Epidermal melanocyte (primary cell): ENCODE measurements at regions not wholly inside any gene's neighbourhood (a gene's known extent, or its start where the extent isn't known, plus 50 kb on each side); places are given as distances from the start of the nearest gene placed in this dataset.

Experiments used
- DNase-seq: peaks from one replicate; pipeline ENCODE4 v3.0.0; 2011; ENCODE audit warnings: low spot score; ENCODE audit not compliant: insufficient read length

DNA sequence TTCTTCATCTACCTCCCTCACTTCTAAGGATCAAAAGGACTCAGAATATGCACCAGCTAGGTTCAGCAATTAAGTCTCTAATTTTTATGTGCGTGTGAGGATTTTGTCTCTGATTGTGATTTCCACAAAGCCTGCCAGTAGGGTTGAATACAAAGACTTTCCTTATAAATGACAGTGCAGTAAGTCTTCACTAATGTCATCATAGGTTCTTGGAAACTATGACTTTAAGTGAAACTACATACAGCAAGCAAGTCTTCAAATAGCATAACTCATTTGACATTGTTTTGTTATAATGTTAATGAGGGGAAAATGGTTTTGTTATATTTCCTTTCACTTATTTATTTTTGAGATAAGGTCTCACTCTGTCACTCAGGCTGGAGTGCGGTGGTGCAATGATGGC, 526.3 kb upstream of the DCC start:
- DNase-seq: no peak

DNA sequence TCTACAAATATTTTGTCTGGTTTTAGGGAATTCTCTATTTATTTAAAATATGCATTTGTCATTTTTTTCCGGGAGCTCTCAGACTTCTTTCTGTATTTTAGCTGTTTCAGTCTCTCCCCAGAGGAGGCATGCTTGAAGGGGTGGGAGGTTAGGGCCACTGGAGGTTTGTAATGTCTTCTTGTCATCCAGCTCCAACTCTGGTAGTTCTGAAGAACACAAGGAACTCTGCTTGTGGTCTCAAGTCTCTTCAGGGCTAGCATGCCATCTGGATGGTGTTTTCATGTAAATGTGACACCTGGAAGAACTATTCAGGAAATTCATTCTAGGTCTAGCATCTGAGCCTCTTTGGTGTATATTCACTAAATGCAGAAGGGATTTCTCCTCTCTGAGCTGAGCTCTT, 518.4 kb upstream of the DCC start:
- no peak for DNase-seq

DNA sequence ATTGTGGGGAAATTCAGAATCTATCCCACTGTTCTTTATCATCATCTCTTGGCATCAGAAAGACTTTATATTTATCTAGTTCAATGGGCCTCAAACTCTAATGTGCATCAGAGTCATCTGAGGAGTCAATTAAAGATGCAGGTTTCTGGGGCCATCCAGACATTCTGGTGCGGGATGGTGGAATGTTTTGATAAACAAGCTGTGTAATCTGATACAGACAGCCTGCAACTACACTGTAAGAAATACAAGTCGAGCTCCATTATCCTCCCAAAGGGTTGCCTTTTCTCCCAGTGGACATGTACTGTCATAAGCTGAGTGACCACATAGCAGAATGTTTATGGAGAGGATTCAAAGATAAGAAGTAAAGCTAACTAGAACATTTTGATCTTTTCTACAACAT, 515.3 kb upstream of the DCC start:
- no peak for DNase-seq

DNA sequence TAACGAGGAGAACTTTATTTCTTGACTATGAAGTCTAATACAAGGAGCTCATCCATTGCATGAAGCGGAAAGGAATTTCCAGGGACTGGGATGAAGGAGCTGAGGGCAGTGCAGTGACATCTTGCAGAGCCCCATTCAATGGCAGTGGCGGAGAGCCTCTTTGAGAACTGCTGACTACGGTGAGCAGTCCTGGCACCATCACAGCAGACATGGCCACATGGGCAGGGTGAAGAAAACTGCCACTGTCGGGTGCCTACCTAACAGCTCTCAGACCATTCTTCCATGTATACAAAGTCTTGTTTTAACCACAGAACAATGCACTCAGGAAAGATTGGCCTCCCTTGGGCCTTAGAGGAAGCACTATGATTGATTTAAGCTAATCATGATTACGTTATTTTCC, 506.1 kb upstream of the DCC start:
- no peak for DNase-seq

DNA sequence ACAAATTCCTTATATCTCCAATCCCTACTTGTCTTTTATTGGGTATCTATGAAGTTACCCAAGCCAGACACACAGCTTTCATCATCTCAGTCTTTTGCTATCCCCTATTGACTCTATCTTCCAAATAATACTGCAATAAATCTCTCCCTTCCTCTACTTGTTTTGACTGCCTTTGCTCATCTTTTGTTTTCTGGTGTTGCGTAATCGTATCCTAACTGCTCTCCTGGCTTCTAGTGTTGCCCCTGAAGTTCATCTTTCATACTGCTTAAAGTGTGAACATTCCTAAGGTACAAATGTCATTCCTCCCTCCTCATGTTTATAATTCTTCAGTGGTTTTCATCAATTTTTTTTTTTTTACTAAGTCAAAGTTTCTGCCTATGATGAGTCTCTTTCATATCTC, 491.3 kb upstream of the DCC start:
- no peak for DNase-seq

DNA sequence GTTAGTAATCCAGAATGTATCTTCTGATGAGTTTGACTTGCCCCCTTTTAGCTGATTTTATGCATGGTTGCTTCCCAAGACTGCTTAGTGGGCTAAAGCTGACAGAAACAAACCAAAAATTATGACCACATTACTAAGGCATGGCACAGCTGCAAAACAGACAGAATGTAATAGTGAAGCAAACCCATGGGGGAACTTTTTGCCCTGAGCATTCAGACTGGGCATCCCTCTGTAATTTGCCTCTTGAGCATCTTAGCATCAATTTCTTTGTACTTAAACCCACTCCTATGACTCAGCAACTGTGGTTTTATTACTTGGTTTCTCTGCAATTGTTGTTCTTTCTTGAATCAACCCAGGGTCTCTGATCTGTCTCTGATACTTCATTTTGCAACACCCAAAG, 487.3 kb upstream of the DCC start:
- DNase-seq: no peak

DNA sequence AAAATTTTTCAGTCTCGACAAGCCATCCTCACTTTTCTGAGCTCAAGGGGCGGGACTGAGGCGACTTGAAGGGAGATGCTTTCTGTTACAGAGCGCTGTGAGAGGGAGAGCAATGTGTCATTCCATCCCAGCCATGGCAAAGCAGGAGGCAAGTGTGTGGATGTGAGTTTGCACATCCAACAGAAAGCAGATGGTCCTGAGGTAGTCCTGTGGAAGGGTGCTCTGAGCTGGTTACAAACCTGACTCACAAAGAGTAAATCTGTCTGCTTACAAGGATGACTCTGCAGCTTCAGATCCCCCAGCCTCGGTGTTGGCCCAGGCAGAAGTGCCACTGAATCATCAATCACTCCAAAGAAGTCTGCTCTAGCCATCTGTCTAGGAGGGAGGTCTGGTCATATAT, 482.0 kb upstream of the DCC start:
- no peak for DNase-seq

DNA sequence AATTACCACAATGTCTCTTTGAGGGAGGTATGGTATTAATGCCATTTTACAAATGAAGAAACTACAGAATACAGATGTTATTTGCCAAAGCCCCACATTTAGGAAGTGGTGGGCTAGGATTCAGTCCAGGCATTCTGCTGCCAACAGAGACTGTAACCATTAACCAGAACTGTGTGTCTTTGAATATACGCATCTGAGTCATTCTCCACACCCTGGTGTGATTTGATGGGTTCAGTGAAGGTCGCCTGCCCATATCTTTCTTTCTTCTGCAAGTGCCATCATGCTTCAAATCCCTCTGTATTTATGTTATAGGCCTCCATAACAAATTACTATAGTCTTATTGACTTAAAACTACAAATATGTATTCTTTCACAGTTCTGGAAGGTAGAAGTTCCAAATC, 479.0 kb upstream of the DCC start:
- DNase-seq: no peak

DNA sequence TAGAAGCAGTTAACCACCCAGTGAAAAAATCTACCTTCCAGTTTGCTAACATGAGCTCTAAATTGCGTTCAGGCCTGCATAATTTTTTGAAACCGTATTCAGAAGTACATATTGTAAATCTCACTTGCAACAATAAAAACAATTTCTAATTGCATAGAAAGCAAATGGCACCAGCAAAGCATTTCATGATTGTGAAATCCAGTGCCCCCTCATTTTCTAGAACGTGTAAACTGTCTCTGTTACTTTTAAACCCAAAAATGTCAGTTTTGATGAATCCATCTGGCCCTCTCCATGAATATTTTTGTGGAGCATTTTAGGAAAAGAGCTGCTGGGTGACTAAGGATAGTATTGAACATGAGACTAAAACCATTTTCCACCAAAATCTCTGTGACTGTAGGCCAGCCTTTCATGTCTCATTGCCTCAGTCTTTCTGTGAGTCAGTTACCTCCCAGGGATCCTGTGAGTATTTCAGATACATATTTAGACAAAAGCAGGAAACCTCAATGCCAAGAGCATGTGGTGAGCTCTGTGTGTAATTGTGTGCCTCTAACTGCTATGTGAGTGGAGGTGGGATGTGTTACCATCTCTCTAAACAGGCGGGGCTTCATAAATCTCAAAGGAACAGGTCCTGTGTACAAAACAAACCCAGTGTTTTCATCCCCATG, 477.8 kb upstream of the DCC start:
- DNase-seq: no peak

DNA sequence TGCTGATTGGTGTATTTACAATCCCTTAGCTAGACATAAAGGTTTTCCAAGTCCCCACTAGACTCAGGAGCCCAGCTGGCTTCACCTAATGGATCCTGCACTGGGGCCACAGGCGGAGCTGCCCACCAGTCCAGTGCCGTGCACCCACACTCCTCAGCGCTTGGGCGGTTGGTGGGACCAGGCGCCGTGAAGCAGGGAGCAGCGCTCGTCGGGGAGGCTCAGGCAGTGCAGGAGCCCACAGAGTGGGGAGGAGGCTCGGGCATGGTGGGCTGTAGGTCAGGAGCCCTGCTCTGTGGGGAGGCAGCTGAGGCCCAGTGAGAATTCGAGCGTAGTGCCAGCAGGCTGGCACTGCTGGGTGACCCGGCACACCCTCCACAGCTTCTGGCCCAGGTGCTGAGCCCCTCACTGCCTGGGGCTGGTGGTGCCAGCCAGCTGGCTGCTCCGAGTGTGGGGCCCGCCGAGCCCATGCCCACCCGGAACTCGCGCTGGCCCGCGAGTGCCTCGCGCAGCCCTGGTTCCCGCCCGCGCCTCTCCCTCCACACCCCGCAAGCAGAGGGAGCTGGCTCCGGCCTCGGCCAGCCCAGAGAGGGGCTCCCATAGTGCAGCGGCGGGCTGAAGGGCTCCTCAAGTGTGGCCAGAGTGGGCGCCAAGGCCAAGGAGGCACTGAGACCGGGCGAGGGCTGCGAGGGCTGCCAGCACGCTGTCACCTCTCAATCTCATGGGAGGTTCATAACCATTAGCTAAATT, 475.6 kb upstream of the DCC start:
- DNase-seq: no peak

DNA sequence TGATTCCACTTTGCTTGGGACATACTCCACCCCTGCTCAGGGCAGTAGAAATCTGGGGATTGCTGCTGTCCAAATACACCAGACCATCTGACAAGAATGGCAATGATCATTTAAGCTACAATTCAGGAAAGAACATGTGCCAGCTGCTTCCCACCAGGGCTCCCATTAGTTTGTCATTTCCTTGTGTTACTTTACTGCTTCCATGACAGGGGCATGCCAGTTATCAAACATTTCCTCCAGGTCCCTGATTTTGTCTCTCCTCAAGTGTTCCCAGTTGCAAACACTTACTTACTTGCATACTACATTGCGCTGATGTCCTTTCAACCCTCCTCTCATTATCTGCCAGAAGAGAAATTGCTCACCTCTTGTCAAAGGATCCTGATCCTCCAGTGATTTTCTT, 474.5 kb upstream of the DCC start:
- no peak for DNase-seq

DNA sequence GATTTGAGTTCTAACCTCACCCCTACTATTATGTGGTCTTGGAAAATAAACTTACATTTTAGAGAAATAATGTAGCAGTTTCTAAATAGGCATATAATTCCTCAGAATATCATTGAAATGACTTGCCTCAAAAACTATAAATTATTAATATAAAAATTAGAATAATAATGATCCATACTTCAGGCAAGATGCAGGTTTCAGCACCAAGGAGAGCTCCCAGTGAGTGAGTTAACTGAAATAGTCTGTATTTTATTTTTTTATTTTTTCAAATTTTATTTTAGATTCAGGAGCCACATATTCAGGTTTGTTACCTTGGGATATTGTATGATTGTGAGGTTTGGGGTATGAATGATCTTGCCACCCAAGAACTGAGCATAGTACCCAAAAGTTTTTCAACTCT, 472.2 kb upstream of the DCC start:
- no peak for DNase-seq

DNA sequence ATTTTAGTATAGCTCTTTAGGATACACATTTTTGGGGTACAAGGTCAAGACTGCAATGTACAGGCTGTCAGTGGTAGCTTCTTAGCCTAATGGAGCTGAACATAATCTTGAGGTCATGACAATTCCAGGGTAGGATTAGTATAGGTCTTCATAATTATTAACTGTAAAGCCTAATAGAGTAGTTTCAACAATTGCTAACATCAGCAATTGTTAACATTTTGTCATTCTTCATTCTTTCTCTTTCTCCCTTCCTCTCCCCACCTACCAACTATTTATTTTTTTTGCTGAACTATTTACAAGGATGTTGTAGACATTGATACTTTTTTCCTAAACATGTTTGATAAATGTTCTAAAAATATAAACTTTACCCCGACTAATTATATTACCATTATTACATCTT, 461.3 kb upstream of the DCC start:
- DNase-seq: no peak

DNA sequence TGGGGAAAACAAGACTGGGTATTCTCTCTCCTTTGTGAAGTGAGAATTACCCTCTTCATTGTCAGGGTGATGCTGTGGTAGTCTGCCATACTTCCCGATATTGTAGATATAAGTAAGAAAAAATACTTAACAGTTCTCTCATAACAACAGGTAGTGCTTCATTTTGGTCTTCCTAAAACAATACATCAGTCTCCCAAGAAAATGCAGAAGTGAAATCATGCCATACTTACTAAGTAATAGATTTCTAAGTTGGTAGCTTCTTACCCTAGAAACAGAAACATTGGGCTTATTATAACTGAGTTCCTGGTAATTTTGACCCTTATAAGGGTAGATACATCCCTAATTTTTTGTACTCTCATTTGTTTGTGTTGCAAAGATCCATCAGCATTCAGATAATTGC, 460.7 kb upstream of the DCC start:
- no peak for DNase-seq

DNA sequence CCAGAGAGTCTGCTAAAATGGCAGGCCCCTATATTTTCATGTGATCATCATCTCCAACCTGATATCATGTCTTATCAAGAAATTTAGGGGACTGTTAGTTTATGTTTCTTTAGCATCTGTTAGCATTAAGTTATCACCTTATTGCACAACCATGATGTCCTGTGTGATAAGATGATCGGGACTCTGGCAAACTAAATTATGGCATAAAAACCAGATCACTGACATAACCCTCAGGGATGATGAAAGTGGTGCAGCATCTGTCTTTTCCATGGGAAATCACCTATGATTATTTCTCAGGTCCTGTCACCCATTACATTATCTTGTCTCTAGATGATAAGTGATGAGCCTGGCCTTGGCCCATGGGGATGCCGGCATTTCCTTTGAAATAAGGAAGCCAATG, 458.6 kb upstream of the DCC start:
- DNase-seq: no peak

DNA sequence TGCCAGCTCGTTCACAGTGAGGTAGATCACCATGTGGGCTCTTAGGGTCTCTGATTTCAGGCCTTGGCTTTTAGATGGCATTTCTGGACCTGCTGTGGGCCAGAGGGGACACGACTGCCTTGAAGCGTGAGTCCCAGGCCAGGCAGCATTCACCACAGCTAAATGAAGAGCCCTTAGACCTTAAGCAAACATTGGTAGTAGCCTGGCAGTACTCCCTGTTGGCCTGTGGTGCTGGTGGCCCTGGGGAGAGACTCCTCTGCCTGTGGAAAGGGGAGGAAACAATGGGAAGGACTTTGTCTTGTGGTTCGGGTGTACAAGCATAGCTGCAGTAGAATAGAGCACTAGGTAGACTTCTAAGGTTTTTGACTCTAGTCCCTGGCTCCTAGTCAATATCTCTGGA, 456.0 kb upstream of the DCC start:
- DNase-seq: no peak

DNA sequence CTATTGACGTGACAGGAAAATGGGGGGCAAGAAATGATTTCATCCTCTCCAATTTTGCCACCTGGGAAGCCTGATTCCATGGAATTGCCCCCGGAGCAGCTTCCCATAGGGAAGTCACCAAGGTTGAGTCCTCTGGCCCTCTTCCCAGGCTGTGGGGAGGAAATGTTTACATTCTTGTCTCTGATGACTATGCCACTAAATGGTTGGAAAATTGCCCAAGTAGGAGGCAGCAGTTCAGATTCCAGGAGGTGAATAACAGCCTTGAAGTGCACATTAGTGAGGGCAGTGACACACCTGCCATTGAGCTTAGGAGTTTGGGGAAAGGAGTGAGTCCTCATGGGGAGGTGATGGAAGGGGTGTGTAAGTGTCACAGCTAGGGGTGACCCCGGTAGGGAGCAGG, 449.2 kb upstream of the DCC start:
- no peak for DNase-seq

DNA sequence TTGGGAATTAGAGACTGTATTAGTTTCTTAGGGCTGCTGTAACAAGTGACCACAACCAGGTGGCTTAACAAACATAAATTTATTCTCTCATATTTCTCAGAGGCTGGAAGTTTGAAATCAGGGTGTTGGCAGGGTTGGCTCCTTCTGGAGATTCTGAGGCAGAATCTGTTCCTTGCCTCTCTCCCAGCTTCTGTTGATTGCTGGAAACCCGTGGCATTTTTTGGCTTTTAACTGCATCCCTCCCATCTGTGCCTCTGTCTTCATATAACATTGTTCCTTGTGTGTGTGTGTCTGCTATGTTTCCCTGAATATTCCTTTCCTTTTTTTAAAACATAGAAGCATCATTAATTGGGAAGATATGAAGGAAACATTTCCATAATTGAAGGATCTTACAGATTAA, 448.1 kb upstream of the DCC start:
- DNase-seq: no peak

DNA sequence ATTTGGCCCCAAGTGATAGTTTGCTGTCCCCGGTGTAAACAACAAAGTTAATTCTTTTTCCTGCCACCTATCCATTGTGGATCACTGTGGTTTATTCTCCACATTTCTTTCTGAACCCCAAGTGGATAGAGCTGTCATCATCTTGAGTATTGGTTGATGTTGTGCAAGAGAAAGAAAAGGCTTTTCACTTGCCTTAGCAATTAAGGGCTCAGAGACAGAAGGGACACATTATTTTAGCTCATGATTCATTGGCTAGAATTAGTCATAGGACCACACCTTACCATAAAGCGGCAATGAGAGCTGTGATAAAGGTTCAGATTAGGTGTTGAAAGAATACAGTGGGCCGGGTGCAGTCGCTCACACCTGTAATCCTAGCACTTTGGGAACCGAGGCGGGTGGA, 442.1 kb upstream of the DCC start:
- DNase-seq: no peak

DNA sequence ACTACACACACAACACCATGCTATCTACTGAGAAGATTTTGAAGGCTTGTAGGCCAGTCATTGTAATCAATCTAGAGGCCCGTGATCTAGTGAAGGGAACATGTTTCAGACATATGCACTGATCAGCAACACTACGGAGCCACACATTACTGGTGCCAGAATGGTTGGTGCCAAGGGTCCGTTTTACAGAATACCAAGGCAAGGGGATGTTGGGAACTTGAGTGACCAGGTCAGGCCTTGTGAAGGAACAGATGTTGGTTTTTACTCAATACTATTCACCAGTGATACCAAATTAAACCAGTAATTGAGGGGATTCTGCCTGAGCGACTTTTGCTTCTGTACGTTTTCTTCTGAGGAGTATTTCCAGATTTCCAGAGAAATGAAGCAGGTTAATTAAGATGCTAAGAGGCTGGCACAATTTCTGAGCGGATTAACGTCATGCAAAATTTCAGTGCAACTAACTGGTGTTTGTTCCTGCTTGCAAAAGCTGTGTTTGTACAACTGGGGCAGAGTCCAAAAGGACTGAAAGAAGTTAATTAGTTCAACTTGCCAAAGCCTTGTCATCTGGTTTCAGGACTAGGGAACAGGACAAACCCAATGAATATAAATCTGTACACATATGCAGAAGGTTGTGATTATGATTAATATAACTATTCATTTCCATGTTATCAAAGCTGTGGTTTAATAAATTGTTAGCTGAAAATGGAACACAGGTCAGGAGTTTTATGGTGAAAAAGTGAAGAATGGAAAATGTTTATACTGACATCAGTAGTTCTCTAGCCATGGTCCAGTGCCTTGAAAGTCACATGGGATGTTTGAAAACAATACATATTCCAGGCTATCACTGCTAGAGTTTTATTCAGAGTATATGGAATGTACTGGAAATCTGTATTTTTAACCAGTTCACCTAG, 432.1 kb upstream of the DCC start:
- no peak for DNase-seq

DNA sequence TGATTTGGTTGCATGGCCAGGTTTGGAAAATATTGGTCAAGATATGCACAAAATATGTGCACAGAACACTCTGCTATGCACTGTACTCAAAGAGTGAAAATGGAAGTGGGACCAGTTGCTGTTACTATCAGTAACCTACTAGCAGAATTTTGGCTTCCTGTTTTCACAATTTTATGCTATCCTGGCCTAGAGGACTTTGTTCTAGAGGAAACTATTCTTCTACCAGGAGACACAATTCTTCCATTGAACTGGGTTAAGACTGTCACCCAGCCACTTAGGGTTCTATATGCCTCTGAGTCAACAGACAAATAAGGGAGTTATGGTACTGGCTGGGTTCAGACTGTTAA, 431.4 kb upstream of the DCC start:
- no peak for DNase-seq

DNA sequence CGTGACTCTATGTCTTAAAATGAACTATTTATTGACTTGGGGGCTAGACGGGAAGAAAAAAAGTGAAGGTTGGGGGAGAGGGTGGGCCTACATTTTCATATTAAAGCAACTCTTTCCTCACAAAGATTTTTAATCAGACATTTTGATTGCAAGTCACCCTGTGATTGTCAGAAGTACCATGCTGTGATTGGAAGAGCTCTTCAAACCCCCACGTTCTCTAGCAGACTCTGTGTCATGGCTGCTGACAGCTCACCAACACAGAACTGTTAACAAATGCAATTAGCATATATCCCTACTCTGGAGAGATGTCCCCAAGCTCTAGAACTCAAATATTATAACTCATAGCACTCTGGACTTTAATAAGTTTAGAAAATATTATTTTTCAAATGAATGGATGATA, 428.4 kb upstream of the DCC start:
- DNase-seq: no peak

DNA sequence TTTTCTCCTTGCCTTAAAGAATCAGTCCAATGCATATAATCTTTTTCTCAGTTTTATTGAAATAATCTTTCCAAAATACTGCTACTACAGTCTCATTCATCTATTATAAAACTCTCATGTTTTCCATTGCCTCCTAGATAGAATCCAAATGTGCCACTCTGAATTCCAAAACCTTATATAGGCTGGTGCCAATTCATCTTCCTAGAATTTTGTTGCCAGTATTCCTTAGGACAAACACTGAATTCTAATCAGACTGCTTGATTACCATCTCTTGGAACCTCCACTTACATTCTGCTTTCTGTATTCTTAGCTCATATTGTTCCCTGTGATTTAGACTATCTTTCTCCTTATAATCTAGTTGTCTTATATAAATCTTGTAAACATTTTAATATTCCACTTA, 427.6 kb upstream of the DCC start:
- DNase-seq: no peak
